ENCODE measurements at regions not wholly inside any gene's neighbourhood (a gene's known extent, or its start where the extent isn't known, plus 50 kb on each side); places are given as distances from the start of the nearest gene placed in this dataset.
A peak's percentile ranks its signal among the peaks of the same experiment; 100 is the strongest.
"Not testable (repeated sequence)": the region's sequence is repeated elsewhere in the genome, so short reads cannot be mapped to it uniquely, and the experiment has no call there.

- no peak for ATAC-seq
Observed at GRCh38 chr4:187608001-187608421, 387.6 kb upstream of the ZFP42 start.

GRCh38 chr4:187612301-187612700 is 383.3 kb upstream of the ZFP42 start:
- ATAC-seq: no peak

- ATAC-seq: no peak
Observed at GRCh38 chr4:187613089-187613839, 382.3 kb upstream of the ZFP42 start.

- ATAC-seq: no peak
Observed at GRCh38 chr4:187615972-187616371, 379.6 kb upstream of the ZFP42 start.

GRCh38 chr4:187617113-187617512 is 378.5 kb upstream of the ZFP42 start:
- ATAC-seq: no peak

- ATAC-seq: peak; percentile 43
Observed at GRCh38 chr4:187618701-187619281, 376.8 kb upstream of the ZFP42 start.

- no peak for ATAC-seq
Observed at GRCh38 chr4:187619319-187619718, 376.3 kb upstream of the ZFP42 start.

- ATAC-seq: no peak
Observed at GRCh38 chr4:187632260-187632995, 363.1 kb upstream of the ZFP42 start.

GRCh38 chr4:187633245-187633644 is 362.3 kb upstream of the ZFP42 start:
- no peak for ATAC-seq

GRCh38 chr4:187656959-187657358 is 338.6 kb upstream of the ZFP42 start:
- ATAC-seq: no peak

- no peak for ATAC-seq
Observed at GRCh38 chr4:187663076-187663475, 332.5 kb upstream of the ZFP42 start.

- no peak for ATAC-seq
Observed at GRCh38 chr4:187664011-187664410, 331.6 kb upstream of the ZFP42 start.

GRCh38 chr4:187665086-187665485 is 330.5 kb upstream of the ZFP42 start:
- ATAC-seq: no peak

- ATAC-seq: no peak
Observed at GRCh38 chr4:187666034-187666433, 329.5 kb upstream of the ZFP42 start.

- no peak for ATAC-seq
Observed at GRCh38 chr4:187666697-187667494, 328.7 kb upstream of the ZFP42 start.

- no peak for ATAC-seq
Observed at GRCh38 chr4:187668526-187669082, 327.0 kb upstream of the ZFP42 start.

- not testable (repeated sequence) for ATAC-seq
Observed at GRCh38 chr4:187671521-187671920, 324.1 kb upstream of the ZFP42 start.

- ATAC-seq: not testable (repeated sequence)
Observed at GRCh38 chr4:187671958-187672357, 323.6 kb upstream of the ZFP42 start.

- ATAC-seq: not testable (repeated sequence)
Observed at GRCh38 chr4:187672526-187672925, 323.0 kb upstream of the ZFP42 start.

- no peak for ATAC-seq
Observed at GRCh38 chr4:187679450-187679849, 316.1 kb upstream of the ZFP42 start.

- no peak for ATAC-seq
Observed at GRCh38 chr4:187685247-187685646, 310.3 kb upstream of the ZFP42 start.

GRCh38 chr4:187687697-187688096 is 307.9 kb upstream of the ZFP42 start:
- ATAC-seq: no peak

- no peak for ATAC-seq
Observed at GRCh38 chr4:187692626-187693025, 302.9 kb upstream of the ZFP42 start.
